RWPE2 (cell line): ENCODE measurements at regions not wholly inside any gene's neighbourhood (a gene's known extent, or its start where the extent isn't known, plus 50 kb on each side); places are given as distances from the start of the nearest gene placed in this dataset.
"Not testable (repeated sequence)": the region's sequence is repeated elsewhere in the genome, so short reads cannot be mapped to it uniquely, and the experiment has no call there.

Experiments used
- ATAC-seq: fragments of 200-7000 bp; cut with Tn5 transposase; 3 replicates; pipeline ENCODE4 v1.9.1; 2021; ENCODE audit warnings: low read depth
- DNase-seq: peaks from one replicate; pipeline ENCODE4 v3.0.0-alpha.2; 2020; ENCODE audit warnings: low spot score
- H3K27ac ChIP-seq: fragments of 450-650 bp; 2 replicates; pipeline ENCODE4 v1.5.1; 2017; ENCODE audit warnings: mild to moderate bottlenecking; ENCODE audit not compliant: poor library complexity, severe bottlenecking
- H3K27me3 ChIP-seq: fragments of 250-450 bp; sonication (Bioruptor Pico); 2 replicates; pipeline ENCODE4 v1.5.1; 2021; ENCODE audit warnings: mild to moderate bottlenecking, moderate library complexity; ENCODE audit not compliant: insufficient read depth, poor library complexity, severe bottlenecking
- H3K36me3 ChIP-seq: fragments of 250-450 bp; sonication (Bioruptor Pico); 2 replicates; pipeline ENCODE4 v1.5.1; 2020; ENCODE audit warnings: low read depth, mild to moderate bottlenecking, moderate library complexity
- H3K4me1 ChIP-seq: fragments of 250-450 bp; sonication (Bioruptor Pico); 2 replicates; pipeline ENCODE4 v1.5.1; 2021; ENCODE audit warnings: mild to moderate bottlenecking, moderate library complexity; ENCODE audit not compliant: insufficient read depth, poor library complexity, severe bottlenecking
- H3K4me3 ChIP-seq: fragments of 250-450 bp; sonication (Bioruptor Pico); 2 replicates; pipeline ENCODE4 v1.5.1; 2021; ENCODE audit warnings: mild to moderate bottlenecking, moderate library complexity; ENCODE audit not compliant: severe bottlenecking
- H3K9me3 ChIP-seq: fragments of 250-450 bp; sonication (Bioruptor Pico); 2 replicates; pipeline ENCODE4 v1.5.1; 2021; ENCODE audit warnings: mild to moderate bottlenecking, moderate library complexity; ENCODE audit not compliant: severe bottlenecking
- TF ChIP-seq, protein P1 (sequence below): fragments of 450-650 bp; IDR thresholded peaks from one replicate; pipeline ENCODE4 v1.5.1; 2017; ENCODE audit warnings: mild to moderate bottlenecking, moderate library complexity; ENCODE audit not compliant: poor library complexity, severe bottlenecking

DNA sequence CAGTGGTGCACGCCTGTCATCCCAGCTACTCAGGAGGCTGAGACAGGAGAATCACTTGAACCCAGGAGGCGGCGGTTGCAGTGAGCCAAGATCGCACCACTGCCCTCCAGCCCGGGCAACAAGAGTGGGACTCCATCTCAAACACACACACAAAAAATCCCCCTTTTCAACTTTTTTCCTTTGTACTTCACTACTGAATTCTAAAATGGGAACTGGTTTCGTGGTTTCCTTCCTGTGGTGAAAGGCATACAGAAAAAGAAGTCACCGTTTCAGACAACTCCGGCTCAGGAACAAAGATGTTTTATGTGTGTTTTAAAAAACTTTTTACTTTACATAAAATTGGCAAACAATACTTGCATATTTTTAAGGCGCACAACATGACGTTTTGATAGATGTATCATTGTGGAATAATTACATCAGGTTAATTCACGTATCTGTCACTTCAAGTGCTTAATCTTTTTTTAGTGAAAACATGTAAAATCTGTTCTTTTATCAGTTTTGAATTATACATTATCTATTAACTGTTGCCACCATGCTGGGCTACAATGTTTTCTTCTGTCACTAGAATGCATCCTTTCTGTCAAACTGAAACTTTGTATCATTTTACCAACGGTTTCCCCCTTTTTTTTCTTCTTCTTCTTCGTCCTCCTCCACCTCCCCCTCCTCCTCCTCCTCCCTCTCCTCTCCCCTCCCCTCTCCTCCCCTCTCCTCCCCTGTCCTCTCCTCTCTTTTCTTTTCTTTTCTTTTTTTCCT lies 186.0 kb downstream of the CRLF2 start:
- Histone ChIP-seq H3K27ac (no peak overlapping the region), H3K27me3 (no peaks in the 10 kb centered on the region), H3K9me3 (peaks cover 11% of the 10 kb centered on the region), H3K4me1 (no peaks in the 10 kb centered on the region), H3K36me3 (no peaks in the 10 kb centered on the region), H3K4me3 (no peak overlapping the region)
- DNase-seq (no peak), ATAC-seq (no peak)
- TF ChIP-seq, protein P1, sequence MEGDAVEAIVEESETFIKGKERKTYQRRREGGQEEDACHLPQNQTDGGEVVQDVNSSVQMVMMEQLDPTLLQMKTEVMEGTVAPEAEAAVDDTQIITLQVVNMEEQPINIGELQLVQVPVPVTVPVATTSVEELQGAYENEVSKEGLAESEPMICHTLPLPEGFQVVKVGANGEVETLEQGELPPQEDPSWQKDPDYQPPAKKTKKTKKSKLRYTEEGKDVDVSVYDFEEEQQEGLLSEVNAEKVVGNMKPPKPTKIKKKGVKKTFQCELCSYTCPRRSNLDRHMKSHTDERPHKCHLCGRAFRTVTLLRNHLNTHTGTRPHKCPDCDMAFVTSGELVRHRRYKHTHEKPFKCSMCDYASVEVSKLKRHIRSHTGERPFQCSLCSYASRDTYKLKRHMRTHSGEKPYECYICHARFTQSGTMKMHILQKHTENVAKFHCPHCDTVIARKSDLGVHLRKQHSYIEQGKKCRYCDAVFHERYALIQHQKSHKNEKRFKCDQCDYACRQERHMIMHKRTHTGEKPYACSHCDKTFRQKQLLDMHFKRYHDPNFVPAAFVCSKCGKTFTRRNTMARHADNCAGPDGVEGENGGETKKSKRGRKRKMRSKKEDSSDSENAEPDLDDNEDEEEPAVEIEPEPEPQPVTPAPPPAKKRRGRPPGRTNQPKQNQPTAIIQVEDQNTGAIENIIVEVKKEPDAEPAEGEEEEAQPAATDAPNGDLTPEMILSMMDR: no peak

DNA sequence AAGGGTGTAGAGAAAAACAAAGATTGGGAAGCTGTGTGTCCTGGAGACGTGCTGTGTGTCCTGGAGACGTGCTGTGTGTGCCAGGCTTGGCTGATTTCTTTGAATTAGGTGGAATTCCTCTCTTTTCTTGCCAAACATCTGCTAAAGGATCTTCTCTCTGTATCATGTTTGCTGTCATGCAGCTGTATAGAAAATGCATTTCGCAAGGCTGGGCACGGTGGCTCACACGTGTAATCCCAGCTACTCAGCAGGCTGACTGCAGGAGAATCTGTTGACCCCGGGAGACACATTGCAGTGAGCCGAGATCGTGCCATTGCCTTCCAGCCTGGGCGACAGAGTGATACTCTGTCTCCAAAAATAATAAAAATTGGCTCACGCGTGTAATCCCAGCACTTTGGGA lies 187.0 kb downstream of the CRLF2 start:
- TF ChIP-seq, protein P1: no peak
- Histone ChIP-seq H3K9me3 (peaks cover 10% of the 10 kb centered on the region), H3K4me3 (no peak overlapping the region), H3K27me3 (no peaks in the 10 kb centered on the region), H3K4me1 (no peaks in the 10 kb centered on the region), H3K36me3 (no peaks in the 10 kb centered on the region), H3K27ac (no peak overlapping the region)
- ATAC-seq (no peak), DNase-seq (no peak)

DNA sequence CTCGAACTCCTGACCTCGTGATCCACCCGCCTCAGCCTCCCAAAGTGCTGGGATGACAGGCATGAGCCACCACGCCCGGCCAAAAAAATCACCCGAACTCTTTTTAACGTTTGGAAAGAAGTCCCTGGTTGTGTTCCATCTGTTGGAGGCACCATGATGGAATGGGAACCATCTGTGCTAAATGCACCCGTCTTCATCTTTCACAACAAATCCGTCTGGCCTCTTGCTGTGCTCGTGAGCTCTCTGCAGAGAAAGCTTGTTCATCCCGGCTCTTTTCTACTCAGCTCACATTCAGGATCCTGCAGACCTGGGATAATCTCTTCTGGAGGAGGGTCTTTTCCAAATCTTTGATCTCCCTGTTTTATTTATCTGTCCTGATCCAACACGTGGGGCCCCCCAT lies 188.8 kb downstream of the CRLF2 start:
- ATAC-seq (no peak), DNase-seq (no peak)
- TF ChIP-seq, protein P1: no peak
- Histone ChIP-seq H3K36me3 (no peaks in the 10 kb centered on the region), H3K4me1 (no peaks in the 10 kb centered on the region), H3K4me3 (no peak overlapping the region), H3K9me3 (peaks cover 11% of the 10 kb centered on the region), H3K27ac (no peak overlapping the region), H3K27me3 (no peaks in the 10 kb centered on the region)

DNA sequence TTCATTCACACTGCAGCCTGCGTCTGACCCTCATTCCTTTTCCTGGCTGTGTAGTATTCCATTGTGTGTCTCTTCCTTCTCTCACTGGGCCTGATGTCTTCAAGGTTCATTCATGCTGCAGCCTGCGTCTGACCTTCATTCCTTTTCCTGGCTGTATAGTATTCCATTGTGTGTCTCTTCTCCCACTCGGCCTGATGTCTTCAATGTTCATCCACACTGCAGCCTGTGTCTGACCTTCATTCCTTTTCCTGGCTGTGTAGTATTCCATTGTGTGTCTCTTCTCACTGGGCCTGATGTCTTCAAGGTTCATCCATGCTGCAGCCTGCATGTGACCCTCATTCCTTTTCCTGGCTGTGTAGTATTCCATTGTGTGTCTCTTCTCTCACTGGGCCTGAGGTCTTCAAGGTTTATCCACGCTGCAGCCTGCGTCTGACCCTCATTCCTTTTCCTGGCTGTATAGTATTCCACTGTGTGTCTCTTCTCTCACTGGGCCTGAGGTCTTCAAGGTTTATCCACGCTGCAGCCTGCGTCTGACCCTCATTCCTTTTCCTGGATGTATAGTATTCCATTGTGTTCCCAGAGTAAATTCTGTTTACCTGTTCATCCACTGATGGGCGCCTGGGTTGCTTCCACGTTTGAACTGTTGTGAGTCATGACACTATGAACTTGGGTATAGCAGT lies 191.0 kb downstream of the CRLF2 start:
- not testable (repeated sequence) for ATAC-seq, H3K27me3 ChIP-seq, H3K27ac ChIP-seq, H3K36me3 ChIP-seq, H3K4me1 ChIP-seq, H3K4me3 ChIP-seq
- DNase-seq: peak; percentile 6
- H3K9me3 ChIP-seq: peaks cover 12% of the 10 kb centered on the region

DNA sequence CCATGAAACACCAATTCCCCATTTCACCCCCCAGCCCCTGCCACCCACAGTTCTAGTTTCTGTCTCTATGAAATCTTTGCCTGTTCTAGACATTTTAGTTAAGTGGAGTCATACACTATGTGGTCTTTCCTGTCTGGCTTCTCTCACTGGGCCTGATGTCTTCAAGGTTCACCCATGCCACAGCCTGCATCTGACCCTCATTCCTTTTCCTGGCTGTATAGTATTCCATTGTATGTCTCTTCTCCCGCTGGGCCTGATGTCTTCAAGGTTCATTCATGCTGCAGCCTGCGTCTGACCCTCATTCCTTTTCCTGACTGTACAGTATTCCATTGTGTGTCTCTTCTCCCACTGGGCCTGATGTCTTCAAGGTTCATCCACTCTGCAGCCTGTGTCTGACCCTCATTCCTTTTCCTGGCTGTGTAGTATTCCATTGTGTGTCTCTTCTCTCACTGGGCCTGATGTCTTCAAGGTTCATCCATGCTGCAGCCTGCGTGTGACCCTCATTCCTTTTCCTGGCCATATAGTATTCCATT lies 191.7 kb downstream of the CRLF2 start:
- Histone ChIP-seq H3K4me3 (no peak overlapping the region), H3K4me1 (no peaks in the 10 kb centered on the region), H3K36me3 (no peaks in the 10 kb centered on the region), H3K9me3 (peaks cover 14% of the 10 kb centered on the region), H3K27ac (no peak overlapping the region), H3K27me3 (no peaks in the 10 kb centered on the region)
- TF ChIP-seq, protein P1: no peak
- peak; percentile 12 for DNase-seq
- ATAC-seq: no peak

DNA sequence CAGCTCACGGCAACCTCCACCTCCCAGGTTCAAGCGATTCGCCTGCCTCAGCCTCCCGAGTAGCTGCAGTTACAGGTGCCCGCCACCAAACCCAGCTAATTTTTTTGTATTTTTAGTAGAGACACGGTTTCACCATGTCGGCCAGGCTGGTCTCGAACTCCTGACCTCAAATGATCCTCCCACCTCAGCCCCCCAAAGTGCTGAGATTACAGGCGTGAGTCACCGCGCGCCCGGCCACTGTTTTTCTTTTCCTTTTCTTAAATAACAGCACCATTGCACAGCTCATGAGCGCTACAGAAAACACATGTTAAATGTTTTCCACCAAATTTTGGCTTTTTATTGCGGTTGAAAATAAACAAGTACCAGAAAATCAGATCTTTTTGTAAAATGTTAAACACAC lies 195.5 kb downstream of the CRLF2 start:
- ATAC-seq, H3K36me3 ChIP-seq, H3K4me3 ChIP-seq, H3K27ac ChIP-seq, H3K4me1 ChIP-seq, H3K27me3 ChIP-seq, H3K9me3 ChIP-seq: not testable (repeated sequence)
- DNase-seq: peak; percentile 7

DNA sequence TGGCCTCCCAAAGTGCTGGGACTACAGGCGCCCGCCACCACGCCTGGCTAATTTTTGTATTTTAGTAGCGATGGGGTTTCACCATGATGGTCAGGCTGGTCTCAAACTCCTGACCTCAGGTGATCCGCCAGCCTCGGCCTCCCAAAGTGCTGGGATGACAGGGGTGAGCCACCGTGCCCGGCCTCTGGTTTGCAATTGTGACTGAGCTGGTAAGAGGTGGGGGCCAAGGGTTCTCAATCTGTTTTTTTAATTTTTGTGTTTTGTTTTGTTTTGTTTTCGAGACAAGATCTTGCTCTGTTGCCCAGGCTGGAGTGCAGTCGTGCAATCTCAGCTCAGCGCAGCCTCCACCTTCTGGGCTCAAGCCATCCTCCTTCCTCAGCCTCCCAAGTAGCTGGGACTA lies 196.2 kb downstream of the CRLF2 start:
- DNase-seq, H3K36me3 ChIP-seq: not testable (repeated sequence)

More for the DNA sequence above, 196.2 kb downstream of the CRLF2 start:
- not testable (repeated sequence) for H3K9me3 ChIP-seq, H3K27ac ChIP-seq, H3K4me3 ChIP-seq, H3K27me3 ChIP-seq, ATAC-seq, H3K4me1 ChIP-seq
